GM19043 (cell line): ENCODE measurements at regions not wholly inside any gene's neighbourhood (a gene's known extent, or its start where the extent isn't known, plus 50 kb on each side); places are given as distances from the start of the nearest gene placed in this dataset.

Experiments used
- ATAC-seq: cut with Tn5 transposase; IDR thresholded peaks from one replicate; pipeline ENCODE4 v1.9.1; 2021; ENCODE audit warnings: low read depth; ENCODE audit not compliant: unreplicated experiment

GRCh38 chr1:34270181-34270580 lies 93.5 kb downstream of the C1orf94 start:
- ATAC-seq = no peak

GRCh38 chr1:34272152-34272551 lies 95.4 kb downstream of the C1orf94 start:
- ATAC-seq = no peak

GRCh38 chr1:34275150-34275549 lies 98.4 kb downstream of the C1orf94 start:
- ATAC-seq = no peak

DNA sequence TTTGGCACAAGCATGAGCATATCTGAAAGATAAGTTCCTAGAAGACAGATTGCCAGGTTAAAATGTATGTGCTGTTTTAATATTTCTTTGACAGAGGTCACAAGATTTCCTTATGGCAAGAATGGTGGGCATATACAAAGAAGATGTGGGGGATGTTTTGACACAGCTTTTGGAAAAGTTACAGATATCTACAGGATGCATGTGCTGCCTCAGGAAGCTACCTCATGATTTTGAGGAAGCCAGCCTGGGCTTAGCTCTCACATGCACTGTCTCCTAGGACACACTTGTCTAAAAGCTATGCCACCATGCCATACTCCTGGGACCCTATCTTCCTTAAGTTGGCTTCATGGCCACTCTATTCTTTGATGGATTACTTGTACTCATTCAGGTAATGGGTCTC lies 99.9 kb downstream of the C1orf94 start:
- no peak for ATAC-seq

- no peak for ATAC-seq
Measured at GRCh38 chr1:34277150-34277549, 100.4 kb downstream of the C1orf94 start.

- ATAC-seq = no peak
Measured at GRCh38 chr1:34278211-34278610, 101.5 kb downstream of the C1orf94 start.

DNA sequence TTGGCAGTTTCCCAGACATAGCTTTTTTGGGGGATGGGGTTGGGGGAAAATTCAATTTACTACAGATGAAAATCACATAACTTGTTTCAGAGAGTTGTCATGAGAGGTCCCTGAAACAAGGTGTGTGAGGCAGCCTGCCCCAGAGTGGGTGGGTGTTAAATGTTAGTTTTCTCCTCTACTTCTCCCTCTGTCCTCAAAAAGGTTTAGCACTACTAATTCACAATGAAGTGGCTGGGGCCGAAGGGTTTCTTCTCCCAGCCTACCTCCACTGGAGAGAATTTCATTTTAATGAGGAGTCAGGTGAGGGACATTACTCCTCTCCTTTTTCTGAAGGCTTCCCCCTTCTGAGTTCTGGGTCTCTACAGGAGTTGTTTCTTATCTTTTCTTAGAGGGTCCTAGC lies 103.3 kb downstream of the C1orf94 start:
- no peak for ATAC-seq

- no peak for ATAC-seq
Measured at GRCh38 chr1:34280509-34280908, 103.8 kb downstream of the C1orf94 start.

GRCh38 chr1:34283142-34283541 lies 106.4 kb downstream of the C1orf94 start:
- ATAC-seq = no peak

GRCh38 chr1:34286511-34286910 lies 109.8 kb downstream of the C1orf94 start:
- no peak for ATAC-seq

- ATAC-seq = no peak
Measured at GRCh38 chr1:34290831-34291230, 114.1 kb downstream of the C1orf94 start.

- no peak for ATAC-seq
Measured at GRCh38 chr1:34292472-34292871, 115.8 kb downstream of the C1orf94 start.

DNA sequence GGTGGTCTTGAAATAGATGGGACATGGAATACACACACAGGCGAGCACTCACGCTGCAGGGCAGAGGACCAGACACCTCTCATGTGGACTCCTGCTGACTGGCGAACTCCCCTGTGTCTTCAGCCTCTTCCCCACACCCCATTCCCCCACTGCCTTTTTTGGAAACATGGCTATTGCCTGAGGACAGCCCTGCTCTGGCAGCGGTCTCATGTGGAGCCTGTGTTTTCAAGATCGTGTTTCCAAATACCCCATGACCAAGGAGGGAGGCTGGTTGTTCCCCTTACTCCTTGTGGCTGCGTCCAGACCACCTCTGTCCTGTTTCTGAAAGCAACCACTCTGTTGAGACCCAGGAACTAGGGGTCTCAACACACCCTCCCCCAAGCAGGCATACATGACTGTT lies 119.4 kb downstream of the C1orf94 start:
- no peak for ATAC-seq

GRCh38 chr1:34302798-34303197 lies 126.1 kb downstream of the C1orf94 start:
- no peak for ATAC-seq

DNA sequence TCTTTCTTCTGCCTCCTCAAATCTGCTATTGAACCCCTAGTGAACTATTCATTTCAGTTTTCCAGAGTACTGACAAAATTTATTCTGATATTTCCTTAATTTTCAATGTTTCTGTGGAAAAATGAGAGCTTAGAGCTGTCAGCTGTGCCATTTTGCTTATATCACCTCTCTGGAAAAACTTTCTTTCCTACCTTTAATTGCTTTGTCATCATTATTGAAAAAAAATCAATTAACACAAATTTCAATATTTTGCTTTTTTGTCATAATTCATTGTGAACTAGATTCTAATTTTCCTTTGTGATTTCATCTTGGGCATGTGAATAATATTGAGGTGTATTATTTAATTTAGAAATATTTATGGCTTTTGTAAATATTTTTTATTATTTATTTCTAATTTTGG lies 126.5 kb downstream of the C1orf94 start:
- no peak for ATAC-seq

DNA sequence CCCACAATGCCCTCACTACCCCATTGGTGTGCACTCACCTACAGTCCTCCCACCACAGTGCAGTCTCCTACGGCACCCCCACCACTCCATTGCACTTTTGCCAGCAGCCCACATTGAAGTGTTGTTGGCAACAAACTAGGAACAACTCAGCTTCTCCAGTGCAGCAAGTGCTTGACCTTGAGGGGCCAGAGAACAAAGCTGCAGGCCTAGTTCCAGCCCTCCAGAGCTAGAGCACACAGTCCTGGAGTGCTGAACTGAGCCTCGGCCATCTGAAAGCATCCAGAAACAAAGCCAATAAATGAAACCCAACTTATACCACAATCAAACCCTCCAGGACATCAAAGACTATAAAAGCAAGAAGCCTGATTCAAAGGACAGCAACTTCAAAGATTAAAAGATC lies 129.9 kb downstream of the C1orf94 start:
- no peak for ATAC-seq

- no peak for ATAC-seq
Measured at GRCh38 chr1:34312359-34312758, 135.7 kb downstream of the C1orf94 start.

DNA sequence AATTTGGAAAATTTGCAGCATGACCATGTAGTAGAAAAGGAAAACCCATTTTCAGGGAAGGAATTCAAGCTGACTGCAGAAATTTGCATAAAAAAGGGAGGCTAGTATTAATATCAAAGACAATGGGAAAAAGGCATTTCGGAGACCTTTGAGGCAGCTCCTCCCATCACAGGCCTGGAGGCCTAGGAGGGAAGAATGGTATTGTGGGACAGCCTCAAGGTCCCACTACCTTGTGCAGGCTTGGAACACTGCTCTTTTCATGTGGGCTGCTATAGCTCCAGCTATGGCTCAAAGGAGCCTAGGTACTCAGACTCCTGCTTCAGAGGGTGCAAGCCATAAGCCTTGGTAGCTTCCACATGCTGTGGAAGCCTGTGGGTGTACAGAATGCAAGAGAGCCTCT lies 139.3 kb downstream of the C1orf94 start:
- ATAC-seq = no peak

DNA sequence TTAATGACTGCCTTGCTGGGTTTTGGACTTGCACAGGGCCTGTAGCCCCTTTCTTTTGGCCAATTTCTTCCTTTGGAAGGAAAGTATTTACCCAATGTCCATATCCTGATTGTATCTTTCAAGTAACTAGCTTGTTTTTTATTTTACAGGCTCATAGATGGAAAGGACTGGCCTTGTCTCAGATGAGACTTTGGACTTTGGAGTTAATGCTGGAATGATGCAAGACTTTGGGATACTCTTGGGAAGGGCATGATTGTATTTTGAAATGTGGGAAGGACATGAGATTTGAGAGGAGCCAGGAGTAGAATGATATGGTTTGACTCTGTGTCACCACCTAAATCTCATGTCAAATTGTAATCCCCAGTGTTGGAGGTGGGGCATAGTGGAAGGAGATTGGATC lies 140.1 kb downstream of the C1orf94 start:
- no peak for ATAC-seq

- ATAC-seq = no peak
Measured at GRCh38 chr1:34319218-34319617, 142.5 kb downstream of the C1orf94 start.

DNA sequence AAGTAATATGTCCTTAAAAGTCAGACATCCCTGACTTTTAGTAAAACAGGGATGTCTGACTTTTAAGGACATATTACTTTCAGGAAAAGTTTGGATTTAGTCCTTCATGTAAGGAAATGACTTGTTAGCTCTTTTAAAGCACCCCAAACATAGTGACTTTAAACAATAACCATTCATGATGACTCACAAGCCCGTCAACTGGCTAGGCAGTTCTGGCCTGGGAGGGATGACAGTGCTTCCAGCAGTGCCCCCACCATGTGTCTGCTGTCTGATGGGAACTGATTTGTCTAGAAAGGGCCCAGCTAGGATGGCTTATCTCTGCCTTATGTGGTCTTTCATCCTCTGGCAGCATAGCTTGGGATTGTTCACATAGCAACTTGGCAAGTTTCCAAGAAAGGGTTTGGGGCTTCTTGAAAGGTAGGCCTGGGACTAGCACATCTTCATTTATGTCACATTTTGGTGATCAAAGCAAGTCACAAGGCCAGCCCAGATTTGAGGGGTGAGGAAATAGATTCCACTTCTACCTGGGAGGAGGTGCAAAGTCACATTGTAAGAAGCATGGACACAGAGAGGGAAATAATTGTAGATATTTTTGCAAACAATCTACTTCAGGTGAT lies 143.5 kb downstream of the C1orf94 start:
- ATAC-seq = no peak

DNA sequence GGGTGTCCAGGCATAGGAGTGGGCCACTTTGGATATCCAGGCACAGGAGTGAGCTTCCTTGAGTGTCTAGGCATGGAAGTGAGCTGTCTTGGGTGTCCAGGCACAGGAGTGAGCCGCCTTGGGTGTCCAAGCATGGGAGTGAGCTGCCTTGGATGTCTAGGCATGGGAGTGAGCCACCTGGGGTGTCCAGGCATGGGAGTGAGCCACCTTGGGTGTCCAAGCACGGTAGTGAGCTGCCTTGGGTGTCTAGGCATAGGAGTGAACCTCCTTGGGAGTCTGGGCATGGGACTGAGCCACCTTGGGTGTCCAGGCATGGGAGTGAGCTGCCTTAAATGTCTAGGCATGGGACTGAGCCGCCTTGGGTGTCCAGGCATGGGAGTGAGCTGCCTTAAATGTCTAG lies 146.3 kb downstream of the C1orf94 start:
- ATAC-seq = no peak

- no peak for ATAC-seq
Measured at GRCh38 chr1:34324879-34325440, 148.3 kb downstream of the C1orf94 start.
